NCI-H524 treated with DMSO at 0.1 percent for 48 hours (cell line): ENCODE measurements at regions not wholly inside any gene's neighbourhood (a gene's known extent, or its start where the extent isn't known, plus 50 kb on each side); places are given as distances from the start of the nearest gene placed in this dataset.
A peak's percentile ranks its signal among the peaks of the same experiment; 100 is the strongest.
"Not testable (repeated sequence)": the region's sequence is repeated elsewhere in the genome, so short reads cannot be mapped to it uniquely, and the experiment has no call there.

ENCODE experiments used
- DNase-seq: peaks from one replicate; lab custom pipeline; 2025; lab: John Stamatoyannopoulos, UW

GRCh38 chr2:64251497-64252250, 107.5 kb upstream of the PELI1 start:
- no peak for DNase-seq

GRCh38 chr2:64252251-64252978, 108.2 kb upstream of the PELI1 start:
- not testable (repeated sequence) for DNase-seq

GRCh38 chr2:64253421-64253820, 109.2 kb upstream of the PELI1 start:
- DNase-seq: not testable (repeated sequence)

- DNase-seq: no peak
Measured at GRCh38 chr2:64258566-64258965, 114.3 kb upstream of the PELI1 start.

- DNase-seq: no peak
Measured at GRCh38 chr2:64259312-64259711, 115.1 kb upstream of the PELI1 start.

- DNase-seq: no peak
Measured at GRCh38 chr2:64260093-64260803, 116.0 kb upstream of the PELI1 start.

- no peak for DNase-seq
Measured at GRCh38 chr2:64260817-64261216, 116.6 kb upstream of the PELI1 start.

GRCh38 chr2:64262071-64262470, 117.9 kb upstream of the PELI1 start:
- DNase-seq: no peak

GRCh38 chr2:64262816-64263215, 118.6 kb upstream of the PELI1 start:
- no peak for DNase-seq

GRCh38 chr2:64263315-64263714, 119.1 kb upstream of the PELI1 start:
- peak; percentile 67 for DNase-seq

GRCh38 chr2:64267699-64268098, 123.5 kb upstream of the PELI1 start:
- DNase-seq: no peak

- DNase-seq: no peak
Measured at GRCh38 chr2:64268330-64269048, 124.3 kb upstream of the PELI1 start.

- no peak for DNase-seq
Measured at GRCh38 chr2:64273524-64274398, 129.5 kb upstream of the PELI1 start.

GRCh38 chr2:64274399-64275173, 130.4 kb upstream of the PELI1 start:
- no peak for DNase-seq

- no peak for DNase-seq
Measured at GRCh38 chr2:64275174-64275466, 130.9 kb upstream of the PELI1 start.

GRCh38 chr2:64276417-64277095, 132.3 kb upstream of the PELI1 start:
- no peak for DNase-seq

GRCh38 chr2:64277101-64277849, 133.1 kb upstream of the PELI1 start:
- DNase-seq: no peak

- DNase-seq: not testable (repeated sequence)
Measured at GRCh38 chr2:64280812-64281211, 136.6 kb upstream of the PELI1 start.

- no peak for DNase-seq
Measured at GRCh38 chr2:64283006-64283570, 138.9 kb upstream of the PELI1 start.
